Upper lobe of left lung (tissue), 6 donors: ENCODE measurements at regions not wholly inside any gene's neighbourhood (a gene's known extent, or its start where the extent isn't known, plus 50 kb on each side); places are given as distances from the start of the nearest gene placed in this dataset.

Experiments used
- ATAC-seq, 2 donors: fragments of 200-7000 bp; cut with Tn5 transposase; one replicate each; pipeline ENCODE4 v1.9.1; 2022; ENCODE audit warnings: mild to moderate bottlenecking in 2 of 2, moderate library complexity in 2 of 2; ENCODE audit not compliant: low FRiP score in 2 of 2
- DNase-seq, 2 donors: peaks; one replicate each; pipeline ENCODE4 v3.0.0-alpha.2; 2019 to 2020
- H3K27ac ChIP-seq, 4 donors: fragments of 200-600 bp; sonication (generic); one replicate each; pipeline ENCODE4 v1.5.1; 2016 to 2019
- H3K27me3 ChIP-seq, 4 donors: fragments of 200-600 bp; sonication (generic); one replicate each; pipeline ENCODE4 v1.5.1; 2017 to 2019
- H3K36me3 ChIP-seq, 4 donors: fragments of 200-600 bp; sonication (generic); one replicate each; pipeline ENCODE4 v1.5.1; 2016 to 2019
- H3K4me1 ChIP-seq, 4 donors: fragments of 200-600 bp; sonication (generic); one replicate each; pipeline ENCODE4 v1.5.1; 2018 to 2019
- H3K4me3 ChIP-seq, 4 donors: fragments of 200-600 bp; sonication (generic); one replicate each; pipeline ENCODE4 v1.5.1; 2017 to 2019; ENCODE audit warnings: mild to moderate bottlenecking in 2 of 4, moderate library complexity in 1 of 4
- H3K9me3 ChIP-seq, 4 donors: fragments of 200-600 bp; sonication (generic); one replicate each; pipeline ENCODE4 v1.5.1; 2018 to 2019
- EP300 ChIP-seq, 4 donors: sonication (generic); formaldehyde crosslinking; IDR thresholded peaks; one replicate each; pipeline ENCODE4 v1.5.1; 2017; ENCODE audit warnings: antibody characterized with exemption in 4 of 4, control low read depth in 2 of 4
- POLR2A ChIP-seq, 4 donors: fragments of 450-650 bp; IDR thresholded peaks; one replicate each; pipeline ENCODE4 v1.5.1; 2016 to 2017; ENCODE audit warnings: antibody characterized with exemption in 4 of 4, mild to moderate bottlenecking in 2 of 4
- POLR2AphosphoS5 ChIP-seq, 2 donors: sonication (generic); formaldehyde crosslinking; IDR thresholded peaks; one replicate each; pipeline ENCODE4 v1.5.1; 2017; ENCODE audit warnings: antibody characterized with exemption in 2 of 2
- WGBS, 2 donors: methylation state at CpG; one replicate each; pipeline ENCODE4 v1.1.5; 2017 to 2018; 5-methylcytosine and 5-hydroxymethylcytosine counted together
- TF ChIP-seq, protein P1 (sequence below), 6 experiments: fragments of 450-650 bp in 4 of 6; fragments of 200-600 bp in 2 of 6; sonication (generic) in 2 of 6; IDR thresholded peaks; one replicate each; pipeline ENCODE4 v1.5.1; 2016 to 2019; ENCODE audit warnings: antibody characterized with exemption in 6 of 6
- donor health status: DM: no; HTN: no; CAD: no; lungs with moderate emphysema.
- donor health status: DM: no; HTN: yes; CAD: no; lungs with severe emphysema.

DNA sequence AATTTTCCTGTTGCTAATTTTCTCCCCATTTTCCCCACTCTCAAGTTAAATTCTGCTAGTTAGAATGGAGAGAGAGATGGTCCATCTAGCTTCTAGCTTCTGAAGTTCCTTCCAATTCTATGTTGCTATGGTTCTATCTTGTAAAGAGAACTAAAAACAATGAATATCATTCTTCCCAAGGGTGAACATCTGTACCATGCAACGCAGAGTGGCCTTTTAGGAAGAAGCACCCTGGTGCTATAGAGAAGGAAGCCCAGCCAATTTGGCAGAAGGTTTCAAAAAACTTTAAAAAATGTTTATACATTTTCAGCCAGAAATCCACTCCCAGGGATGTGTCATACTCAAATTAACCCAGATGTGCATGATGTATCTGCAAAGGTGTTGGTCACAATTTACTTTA lies 149.1 kb downstream of the SEMA6D start:
- ATAC-seq (no peak), DNase-seq (no peak)
- Histone ChIP-seq H3K27me3 (no peaks in the 10 kb centered on the region), H3K27ac (no peak overlapping the region), H3K4me3 (no peak overlapping the region), H3K4me1 (no peaks in the 10 kb centered on the region), H3K36me3 (no peaks in the 10 kb centered on the region), H3K9me3 (peaks cover 0 to 5% (median 0%) of the 10 kb centered on the region in 4 donors)
- 79 to 85% methylated on average over 1 of the region's 1 CpG for WGBS, 2 donors
- no peak for TF ChIP-seq EP300 (IDR thresholded peaks at IDR 0.05)
- TF ChIP-seq, protein P1, sequence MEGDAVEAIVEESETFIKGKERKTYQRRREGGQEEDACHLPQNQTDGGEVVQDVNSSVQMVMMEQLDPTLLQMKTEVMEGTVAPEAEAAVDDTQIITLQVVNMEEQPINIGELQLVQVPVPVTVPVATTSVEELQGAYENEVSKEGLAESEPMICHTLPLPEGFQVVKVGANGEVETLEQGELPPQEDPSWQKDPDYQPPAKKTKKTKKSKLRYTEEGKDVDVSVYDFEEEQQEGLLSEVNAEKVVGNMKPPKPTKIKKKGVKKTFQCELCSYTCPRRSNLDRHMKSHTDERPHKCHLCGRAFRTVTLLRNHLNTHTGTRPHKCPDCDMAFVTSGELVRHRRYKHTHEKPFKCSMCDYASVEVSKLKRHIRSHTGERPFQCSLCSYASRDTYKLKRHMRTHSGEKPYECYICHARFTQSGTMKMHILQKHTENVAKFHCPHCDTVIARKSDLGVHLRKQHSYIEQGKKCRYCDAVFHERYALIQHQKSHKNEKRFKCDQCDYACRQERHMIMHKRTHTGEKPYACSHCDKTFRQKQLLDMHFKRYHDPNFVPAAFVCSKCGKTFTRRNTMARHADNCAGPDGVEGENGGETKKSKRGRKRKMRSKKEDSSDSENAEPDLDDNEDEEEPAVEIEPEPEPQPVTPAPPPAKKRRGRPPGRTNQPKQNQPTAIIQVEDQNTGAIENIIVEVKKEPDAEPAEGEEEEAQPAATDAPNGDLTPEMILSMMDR (IDR thresholded peaks at IDR 0.05), result no peak
- no peak for TF ChIP-seq POLR2A (IDR thresholded peaks at IDR 0.05)
- no peak for TF ChIP-seq POLR2AphosphoS5 (IDR thresholded peaks at IDR 0.05)

DNA sequence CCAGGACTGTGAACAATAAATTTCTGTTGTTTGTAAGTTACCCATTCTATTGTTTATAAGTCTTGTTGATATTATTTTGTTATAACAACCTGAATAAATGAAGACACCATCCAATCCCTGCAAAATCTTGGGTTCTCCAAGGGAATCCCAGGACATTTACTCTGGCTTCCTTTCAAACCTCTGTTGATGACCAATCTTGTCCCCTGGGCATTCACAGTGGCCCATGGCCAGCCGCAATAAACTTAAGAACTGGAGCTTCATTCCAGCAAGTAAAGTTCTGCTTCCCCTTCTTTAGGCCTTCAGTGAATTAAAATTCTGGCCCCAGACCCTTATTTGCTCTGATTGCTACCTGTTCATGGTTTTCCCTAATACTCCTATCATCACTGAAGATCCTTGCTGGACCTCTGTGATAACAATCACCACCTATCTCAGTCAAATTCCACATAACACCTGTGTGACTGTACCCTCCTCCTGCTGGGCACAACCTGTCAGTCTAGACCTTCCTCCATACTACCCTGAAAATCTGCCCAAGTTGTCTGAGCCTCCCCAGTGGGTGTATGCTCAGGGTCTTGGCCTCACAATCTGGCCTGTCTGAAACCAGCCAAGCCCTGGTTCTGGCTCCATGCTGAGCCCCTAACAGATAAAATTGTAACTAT lies 153.1 kb downstream of the SEMA6D start:
- peaks cover 0 to 14% (median 2%) of the 10 kb centered on the region in 4 donors for H3K4me1 ChIP-seq
- ATAC-seq, result no peak
- no peak for DNase-seq
- peaks cover 0 to 4% (median 0%) of the 10 kb centered on the region in 4 donors for H3K9me3 ChIP-seq
- 89 to 100% methylated on average over 1 of the region's 1 CpG for WGBS, 2 donors
- no peaks in the 10 kb centered on the region for H3K27me3 ChIP-seq
- no peak overlapping the region for H3K4me3 ChIP-seq
- TF ChIP-seq POLR2AphosphoS5 (IDR thresholded peaks at IDR 0.05) (no peak), EP300 (IDR thresholded peaks at IDR 0.05) (no peak), POLR2A (IDR thresholded peaks at IDR 0.05) (no peak)
- TF ChIP-seq, protein P1 (IDR thresholded peaks at IDR 0.05), result no peak
- H3K27ac ChIP-seq, result no peak overlapping the region
- H3K36me3 ChIP-seq, result no peaks in the 10 kb centered on the region

DNA sequence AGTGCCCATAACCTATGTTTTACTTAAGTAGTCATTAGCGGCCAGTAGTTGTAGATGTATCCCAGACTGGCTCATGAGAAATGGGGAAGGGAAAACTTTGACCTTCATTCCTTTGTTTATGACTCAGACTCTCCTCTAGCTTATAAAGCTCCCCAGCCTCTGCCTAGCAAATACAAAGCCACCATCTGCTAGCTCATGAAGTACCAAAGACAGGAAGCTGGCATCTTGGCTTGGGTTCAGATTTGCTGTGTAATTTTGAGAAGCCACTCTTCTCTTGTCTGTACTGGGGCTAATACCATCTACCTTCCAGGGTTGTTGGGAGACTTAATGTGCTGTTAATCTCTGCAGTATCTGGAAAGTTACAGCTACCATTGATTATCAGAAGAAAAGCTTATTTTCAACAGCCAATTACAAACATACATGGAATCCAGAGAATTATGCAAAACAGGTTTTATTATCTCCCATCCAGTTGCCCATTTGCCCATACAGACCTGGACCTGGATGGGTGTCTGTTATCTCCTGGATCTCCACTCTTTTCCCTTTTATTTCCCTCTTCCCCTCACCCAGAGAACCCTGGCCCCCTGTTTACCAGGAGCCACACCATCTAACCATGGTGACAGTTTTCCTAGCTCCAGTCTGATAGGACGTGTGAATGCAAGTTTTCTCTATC lies 153.8 kb downstream of the SEMA6D start:
- no peak for ATAC-seq
- WGBS, 2 donors, result 46 to 68% methylated on average over 2 of the region's 2 CpGs

DNA sequence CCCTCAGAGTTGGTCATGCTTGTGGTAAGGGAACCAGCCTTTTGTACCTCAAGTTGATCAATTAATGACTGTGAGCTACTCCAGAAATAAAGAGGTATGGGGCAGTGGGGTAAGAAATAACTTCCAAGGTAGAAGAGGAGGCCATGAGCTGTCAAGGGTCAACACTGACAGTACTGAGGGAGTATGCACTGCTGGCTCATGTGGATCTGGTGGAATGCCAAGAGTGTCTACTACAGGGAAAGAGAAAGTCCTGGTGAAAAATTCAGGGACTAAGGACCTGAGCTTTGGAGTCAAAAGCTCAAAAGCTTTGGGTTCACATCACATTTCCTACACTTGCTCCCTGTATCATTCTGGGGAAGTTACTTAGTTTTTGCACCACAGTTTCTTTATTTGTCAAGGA lies 154.9 kb downstream of the SEMA6D start:
- Histone ChIP-seq H3K27me3 (no peaks in the 10 kb centered on the region), H3K27ac (peak overlapping the region in 1 of 4 donors; percentile 3), H3K4me1 (peaks cover 0 to 14% (median 2%) of the 10 kb centered on the region in 4 donors), H3K9me3 (no peaks in the 10 kb centered on the region), H3K4me3 (no peak overlapping the region), H3K36me3 (no peaks in the 10 kb centered on the region)
- TF ChIP-seq POLR2AphosphoS5 (IDR thresholded peaks at IDR 0.05) (no peak), EP300 (IDR thresholded peaks at IDR 0.05) (no peak), POLR2A (IDR thresholded peaks at IDR 0.05) (no peak)
- TF ChIP-seq, protein P1 (IDR thresholded peaks at IDR 0.05), result no peak
- ATAC-seq (no peak), DNase-seq (no peak)

More for the DNA sequence above, 153.8 kb downstream of the SEMA6D start:
- no peak overlapping the region for H3K27ac ChIP-seq
- H3K27me3 ChIP-seq, result no peaks in the 10 kb centered on the region
- H3K4me1 ChIP-seq, result peaks cover 0 to 14% (median 2%) of the 10 kb centered on the region in 4 donors
- H3K36me3 ChIP-seq, result no peaks in the 10 kb centered on the region
- H3K4me3 ChIP-seq, result no peak overlapping the region
- DNase-seq, result no peak
- no peak for TF ChIP-seq EP300 (IDR thresholded peaks at IDR 0.05)
- TF ChIP-seq, protein P1 (IDR thresholded peaks at IDR 0.05), result no peak
- no peak for TF ChIP-seq POLR2AphosphoS5 (IDR thresholded peaks at IDR 0.05)
- no peak for TF ChIP-seq POLR2A (IDR thresholded peaks at IDR 0.05)
- no peaks in the 10 kb centered on the region for H3K9me3 ChIP-seq
